C4-2B (cell line): ENCODE measurements at regions not wholly inside any gene's neighbourhood (a gene's known extent, or its start where the extent isn't known, plus 50 kb on each side); places are given as distances from the start of the nearest gene placed in this dataset.
"Not testable (repeated sequence)": the region's sequence is repeated elsewhere in the genome, so short reads cannot be mapped to it uniquely, and the experiment has no call there.

ENCODE experiments used
- H3K27ac ChIP-seq: fragments of 450-650 bp; 2 replicates; pipeline ENCODE4 v1.5.1; 2017
- ZFX ChIP-seq: fragments of 450-650 bp; IDR thresholded peaks from 2 replicates; pipeline ENCODE4 v1.6.1; 2017
- TF ChIP-seq, protein P1 (sequence below): fragments of 450-650 bp; conservative IDR thresholded peaks from 2 replicates; pipeline ENCODE4 v1.5.1; 2017; ENCODE audit warnings: mild to moderate bottlenecking

- no peak overlapping the region for H3K27ac ChIP-seq
- TF ChIP-seq, protein P1, sequence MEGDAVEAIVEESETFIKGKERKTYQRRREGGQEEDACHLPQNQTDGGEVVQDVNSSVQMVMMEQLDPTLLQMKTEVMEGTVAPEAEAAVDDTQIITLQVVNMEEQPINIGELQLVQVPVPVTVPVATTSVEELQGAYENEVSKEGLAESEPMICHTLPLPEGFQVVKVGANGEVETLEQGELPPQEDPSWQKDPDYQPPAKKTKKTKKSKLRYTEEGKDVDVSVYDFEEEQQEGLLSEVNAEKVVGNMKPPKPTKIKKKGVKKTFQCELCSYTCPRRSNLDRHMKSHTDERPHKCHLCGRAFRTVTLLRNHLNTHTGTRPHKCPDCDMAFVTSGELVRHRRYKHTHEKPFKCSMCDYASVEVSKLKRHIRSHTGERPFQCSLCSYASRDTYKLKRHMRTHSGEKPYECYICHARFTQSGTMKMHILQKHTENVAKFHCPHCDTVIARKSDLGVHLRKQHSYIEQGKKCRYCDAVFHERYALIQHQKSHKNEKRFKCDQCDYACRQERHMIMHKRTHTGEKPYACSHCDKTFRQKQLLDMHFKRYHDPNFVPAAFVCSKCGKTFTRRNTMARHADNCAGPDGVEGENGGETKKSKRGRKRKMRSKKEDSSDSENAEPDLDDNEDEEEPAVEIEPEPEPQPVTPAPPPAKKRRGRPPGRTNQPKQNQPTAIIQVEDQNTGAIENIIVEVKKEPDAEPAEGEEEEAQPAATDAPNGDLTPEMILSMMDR, result no peak
- no peak for TF ChIP-seq ZFX
Observed at GRCh38 chr1:194361374-194362131, 1175.1 kb upstream of the B3GALT2 start.

DNA sequence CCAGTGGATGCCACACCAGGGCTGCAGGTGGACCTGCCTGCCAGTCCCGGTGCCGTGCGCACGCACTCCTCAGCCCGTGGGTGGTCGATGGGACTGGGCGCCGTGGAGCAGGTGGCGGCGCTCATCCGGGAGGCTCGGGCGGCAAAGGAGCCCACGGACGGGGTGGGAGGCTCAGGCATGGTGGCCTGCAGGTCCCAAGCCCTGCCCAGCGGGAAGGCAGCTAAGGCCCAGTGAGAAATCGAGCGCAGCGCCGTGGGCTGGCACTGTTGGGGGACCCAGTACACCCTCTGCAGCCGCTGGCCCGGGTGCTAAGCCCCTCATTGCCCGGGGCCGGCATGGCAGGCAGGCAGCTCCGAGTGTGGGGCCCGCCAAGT is 1171.8 kb upstream of the B3GALT2 start:
- no peak overlapping the region for H3K27ac ChIP-seq
- TF ChIP-seq ZFX, result no peak

GRCh38 chr1:194357573-194358207 is 1171.3 kb upstream of the B3GALT2 start:
- H3K27ac ChIP-seq, result not testable (repeated sequence)

DNA sequence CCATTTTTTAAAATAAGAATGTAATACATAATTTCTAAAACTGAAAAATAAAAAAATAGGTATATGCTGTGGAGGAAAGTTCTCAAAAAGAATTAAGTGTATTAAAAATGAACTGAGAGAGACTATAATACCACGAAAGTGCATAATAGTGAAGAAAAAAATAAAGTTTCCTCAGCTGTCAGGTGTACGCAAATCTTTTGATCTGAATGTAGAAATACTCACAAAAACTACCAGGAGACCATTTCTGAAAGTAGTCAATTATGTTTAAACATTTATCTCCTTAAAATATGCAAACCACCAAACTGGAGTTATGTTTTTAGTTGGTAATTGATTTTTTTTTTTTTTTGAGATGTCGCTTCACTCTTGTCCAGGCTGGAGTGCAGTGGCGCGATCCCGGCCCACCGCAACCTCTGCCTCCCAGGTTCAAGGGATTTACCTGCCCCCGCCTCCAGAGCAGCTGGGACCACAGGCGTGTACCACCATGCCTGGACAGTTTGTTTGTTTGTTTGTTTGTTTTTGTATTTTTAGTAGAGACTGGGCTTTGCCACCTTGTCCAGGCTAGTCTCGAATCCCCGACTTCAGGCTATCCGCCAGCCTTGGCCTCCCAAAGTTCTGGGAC is 1169.2 kb upstream of the B3GALT2 start:
- no peak overlapping the region for H3K27ac ChIP-seq
- TF ChIP-seq, protein P1, result no peak
- TF ChIP-seq ZFX, result no peak

DNA sequence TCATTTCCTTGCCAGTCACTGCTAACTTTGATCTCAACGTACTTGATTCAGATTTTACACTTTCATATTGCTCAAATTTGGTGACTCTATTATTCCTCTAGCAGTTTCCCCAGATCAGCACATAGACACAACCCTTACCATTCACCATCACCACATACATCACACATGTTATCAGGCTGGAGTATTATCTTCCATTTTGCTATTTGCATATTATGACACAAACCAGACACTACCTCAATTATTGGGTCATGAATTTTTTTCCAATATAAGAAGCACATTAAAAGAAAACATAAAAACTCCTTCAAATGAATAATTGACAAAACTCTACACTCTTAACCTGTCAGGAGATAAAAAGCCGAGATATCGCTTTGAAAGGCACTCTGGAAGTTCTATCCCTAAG is 1166.7 kb upstream of the B3GALT2 start:
- TF ChIP-seq, protein P1, result no peak
- no peak for TF ChIP-seq ZFX
- no peak overlapping the region for H3K27ac ChIP-seq

DNA sequence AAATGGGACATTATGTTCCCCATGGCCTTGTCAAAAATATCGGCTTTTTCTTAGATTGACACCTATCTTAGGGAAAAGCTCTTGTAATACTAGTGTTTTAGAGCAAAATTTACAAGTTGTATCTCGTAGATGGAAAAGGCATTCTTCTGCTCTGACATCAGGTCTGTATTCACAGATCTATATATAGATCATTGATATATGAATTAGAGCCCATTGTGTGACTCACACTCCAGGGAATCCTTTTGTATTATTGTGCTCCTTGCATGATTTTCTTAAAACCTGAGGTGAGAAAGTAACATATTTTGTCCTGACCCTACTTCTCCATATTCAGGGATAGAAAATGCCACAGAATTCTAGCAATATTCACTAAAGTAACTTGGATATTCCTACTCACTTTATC is 1160.8 kb upstream of the B3GALT2 start:
- H3K27ac ChIP-seq, result no peak overlapping the region
- TF ChIP-seq, protein P1, result no peak
- TF ChIP-seq ZFX, result no peak

DNA sequence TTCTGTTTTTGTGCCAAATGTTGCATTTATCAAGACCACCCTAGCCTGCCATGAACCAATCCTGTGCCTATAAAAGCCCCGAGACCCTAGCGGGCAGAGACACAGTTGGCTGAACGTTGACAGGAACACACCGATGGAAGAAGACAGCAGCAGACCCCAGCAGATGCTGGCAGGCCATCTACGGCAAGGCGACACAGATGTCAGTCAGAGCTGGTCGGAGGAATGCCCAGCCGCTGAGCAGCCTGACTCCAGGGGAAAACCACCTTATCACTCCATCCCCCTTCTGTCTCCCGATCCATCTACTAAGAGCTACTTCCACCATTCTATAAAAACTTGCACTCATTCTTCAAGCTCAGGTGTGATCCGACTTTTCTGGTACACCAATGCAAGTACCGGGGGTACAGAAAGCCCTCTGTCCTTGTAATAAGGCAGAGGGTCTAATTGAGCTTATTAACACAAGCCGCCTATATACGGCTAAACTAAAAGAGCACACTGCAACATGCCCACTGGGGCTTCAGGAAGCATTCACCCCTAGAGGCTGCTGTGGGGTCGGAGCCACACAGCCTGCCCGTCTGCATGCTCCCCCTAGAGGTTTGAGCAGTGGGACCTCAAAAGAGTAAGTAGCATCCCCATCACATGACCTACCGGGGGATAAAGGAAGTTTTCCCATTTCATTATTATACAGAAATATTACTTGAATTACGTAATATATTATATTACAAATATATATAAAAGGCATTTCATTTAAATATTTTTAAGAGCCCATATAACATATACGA is 1156.3 kb upstream of the B3GALT2 start:
- H3K27ac ChIP-seq, result no peak overlapping the region
- TF ChIP-seq, protein P1, result 0 out of 2 replicates have a peak, but pooled peaks have one; percentile 19
- no peak for TF ChIP-seq ZFX

DNA sequence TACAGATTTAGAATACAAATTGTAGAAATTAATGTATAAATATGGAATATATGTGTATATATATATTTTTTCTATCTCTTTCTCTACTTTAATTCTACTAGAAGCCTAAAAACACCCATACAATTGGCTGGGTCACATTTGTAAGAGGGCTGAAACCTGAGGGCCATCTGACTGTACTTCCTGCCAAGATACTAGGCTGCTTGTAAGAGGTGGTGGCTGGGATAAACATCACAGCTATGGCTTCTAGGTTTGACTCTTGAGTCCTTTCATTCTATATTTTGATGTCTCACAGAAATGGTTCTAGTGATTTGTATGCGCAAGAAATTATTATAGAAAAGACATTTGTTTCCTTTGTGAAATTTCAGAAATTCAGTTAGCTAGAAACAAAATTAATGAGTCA is 1155.2 kb upstream of the B3GALT2 start:
- TF ChIP-seq, protein P1, result no peak
- no peak for TF ChIP-seq ZFX
- no peak overlapping the region for H3K27ac ChIP-seq
